ENCODE measurements at regions not wholly inside any gene's neighbourhood (a gene's known extent, or its start where the extent isn't known, plus 50 kb on each side); places are given as distances from the start of the nearest gene placed in this dataset.

GRCh38 chr2:57444752-57445430 is 601.7 kb upstream of the VRK2 start:
- no peaks in the 10 kb centered on the region for H3K9me3 ChIP-seq (ENCODE audit: control insufficient read depth, low read depth, low read length)
- H3K18ac ChIP-seq (ENCODE audit: insufficient read length, low read depth, low read length) = no peak overlapping the region
- no peak overlapping the region for H3K4ac ChIP-seq (ENCODE audit: low read depth, low read length)
- H3T11ph ChIP-seq (ENCODE audit: low read length) = no peak overlapping the region
- no peak overlapping the region for H2BK120ac ChIP-seq (ENCODE audit: low read depth, low read length, poor library complexity, severe bottlenecking)
- H4K20me1 ChIP-seq (ENCODE audit: control insufficient read depth, insufficient read depth, insufficient read length) = no peaks in the 10 kb centered on the region
- H3K27ac ChIP-seq (ENCODE audit: insufficient read length, low read depth, low read length) = no peak overlapping the region
- WGBS (ENCODE audit: extremely low coverage, insufficient read length, low lambda C conversion rate) = no CpG with 5 or more reads among the region's 5 CpGs
- H2BK20ac ChIP-seq (ENCODE audit: low read depth, low read length, poor library complexity, severe bottlenecking) = no peak overlapping the region
- no peaks in the 10 kb centered on the region for H3K4me1 Mint-ChIP-seq
- H3K23me2 ChIP-seq (ENCODE audit: insufficient read length, low read depth, low read length, poor library complexity, severe bottlenecking) = no peaks in the 10 kb centered on the region
- H2AK5ac ChIP-seq (ENCODE audit: insufficient read length, low read length) = no peak overlapping the region
- no peak overlapping the region for H4K8ac ChIP-seq (replicated peaks; ENCODE audit: insufficient read length, low read depth, low read length)
- no peaks in the 10 kb centered on the region for H3K9me3 Mint-ChIP-seq
- no peaks in the 10 kb centered on the region for H3K79me2 ChIP-seq (ENCODE audit: insufficient read depth, low read length)
- 0 out of 2 replicates have a peak, but pooled peaks cover under 1% of the 10 kb centered on the region for H3K27me3 Mint-ChIP-seq (ENCODE audit: low read depth)
- no peak overlapping the region for H3K14ac ChIP-seq (ENCODE audit: insufficient read depth, low read length)
- no peak overlapping the region for H3K4me2 ChIP-seq (ENCODE audit: insufficient read depth, insufficient read length, low read length)
- no peak overlapping the region; a peak in 1 of 7 replicates for H3K27ac Mint-ChIP-seq
- H2BK5ac ChIP-seq (ENCODE audit: insufficient read length, low read length) = no peak overlapping the region
- no peaks in the 10 kb centered on the region for H3K4me1 ChIP-seq (ENCODE audit: insufficient read depth, low read length)
- no peak overlapping the region for H3K4me3 Mint-ChIP-seq
- H2AFZ ChIP-seq (ENCODE audit: low read length) = no peak overlapping the region
- H3K27me3 ChIP-seq (ENCODE audit: insufficient read depth, low read length) = no peaks in the 10 kb centered on the region
- H4K91ac ChIP-seq (ENCODE audit: insufficient read length, low read depth, low read length) = no peak overlapping the region
- DNase-seq = no peak
- no peaks in the 10 kb centered on the region for H3K36me3 Mint-ChIP-seq (ENCODE audit: insufficient read depth in 1 of 3, low read depth in 3 of 3)
- no peaks in the 10 kb centered on the region for H3K79me1 ChIP-seq (ENCODE audit: insufficient read depth, low read depth, low read length, poor library complexity, severe bottlenecking)
- H3K56ac ChIP-seq (ENCODE audit: insufficient read length, low read depth, low read length) = no peak overlapping the region
- no peak overlapping the region for H3K9ac ChIP-seq (ENCODE audit: extremely low read depth, insufficient read length, low read length)
- no peak overlapping the region for H3K23ac ChIP-seq (ENCODE audit: insufficient read length, low read depth, low read length)
- no peak overlapping the region for H2BK12ac ChIP-seq (ENCODE audit: insufficient read length, low read depth, low read length)
- no peak overlapping the region for H4K5ac ChIP-seq (ENCODE audit: insufficient read length, low read depth, low read length)
- no peak for TF ChIP-seq CTCF (conservative IDR thresholded peaks at IDR 0.05)
- no peak overlapping the region for H2BK15ac ChIP-seq (ENCODE audit: low read depth, low read length)

Data from H9 (cell line).